Loucy (cell line): ENCODE measurements at regions not wholly inside any gene's neighbourhood (a gene's known extent, or its start where the extent isn't known, plus 50 kb on each side); places are given as distances from the start of the nearest gene placed in this dataset.

Source experiments
- H2AFZ ChIP-seq: fragments of 200-600 bp; sonication (generic); 2 replicates; pipeline ENCODE4 v1.6.0; 2016; ENCODE audit warnings: antibody characterized with exemption, mild to moderate bottlenecking, low read length, moderate library complexity
- H3F3A ChIP-seq: fragments of 200-600 bp; 2 replicates; pipeline ENCODE4 v1.6.0; 2016; ENCODE audit warnings: antibody characterized with exemption, low read depth, mild to moderate bottlenecking
- H3K27me3 ChIP-seq: fragments of 200-600 bp; sonication (generic); 2 replicates; pipeline ENCODE4 v1.6.1; 2014; ENCODE audit warnings: low read length, mild to moderate bottlenecking; ENCODE audit not compliant: insufficient read depth, poor library complexity, severe bottlenecking
- H3K36me3 ChIP-seq: fragments of 200-600 bp; sonication (generic); 2 replicates; pipeline ENCODE4 v1.6.1; 2016; ENCODE audit warnings: low read length; ENCODE audit not compliant: insufficient read depth
- H3K4me1 ChIP-seq: fragments of 200-600 bp; sonication (generic); 2 replicates; pipeline ENCODE4 v1.5.1; 2014; ENCODE audit warnings: low read length, mild to moderate bottlenecking; ENCODE audit not compliant: insufficient read depth, poor library complexity, severe bottlenecking
- H3K4me2 ChIP-seq: fragments of 200-600 bp; sonication (generic); 2 replicates; pipeline ENCODE4 v1.6.0; 2014; ENCODE audit warnings: antibody characterized with exemption, low read length, low read depth, mild to moderate bottlenecking; ENCODE audit not compliant: poor library complexity, severe bottlenecking
- H3K4me3 ChIP-seq: fragments of 200-600 bp; sonication (generic); 2 replicates; pipeline ENCODE4 v1.5.1; 2014; ENCODE audit warnings: low read length, mild to moderate bottlenecking, mixed read lengths; ENCODE audit not compliant: poor library complexity, severe bottlenecking
- H3K79me2 ChIP-seq: fragments of 200-600 bp; sonication (generic); 2 replicates; pipeline ENCODE4 v1.6.1; 2014; ENCODE audit warnings: low read length; ENCODE audit not compliant: insufficient read depth
- H3K9ac ChIP-seq: fragments of 200-600 bp; sonication (generic); 2 replicates; pipeline ENCODE4 v1.6.0; 2014; ENCODE audit warnings: mild to moderate bottlenecking, low read depth, low read length, moderate library complexity; ENCODE audit not compliant: poor library complexity, severe bottlenecking
- H3K9me2 ChIP-seq: fragments of 200-600 bp; sonication (generic); replicated peaks from 2 replicates; pipeline ENCODE4 v1.6.1; 2016; ENCODE audit warnings: low read depth, low read length, mixed read lengths
- H3K9me3 ChIP-seq: fragments of 200-600 bp; sonication (generic); 2 replicates; pipeline ENCODE4 v1.6.1; 2014; ENCODE audit warnings: mild to moderate bottlenecking, antibody characterized with exemption, low read length, low read depth; ENCODE audit not compliant: insufficient read depth
- H4K20me1 ChIP-seq: fragments of 200-600 bp; sonication (generic); 2 replicates; pipeline ENCODE4 v1.6.0; 2014; ENCODE audit warnings: antibody characterized with exemption, low read length, mild to moderate bottlenecking; ENCODE audit not compliant: insufficient read depth, poor library complexity, severe bottlenecking
- CTCF ChIP-seq: fragments of 200-600 bp; sonication (generic); conservative IDR thresholded peaks from 2 replicates; pipeline ENCODE4 v1.5.1; 2014; ENCODE audit warnings: mild to moderate bottlenecking, antibody characterized with exemption, low read length
- EZH2phosphoT487 ChIP-seq: fragments of 200-600 bp; IDR thresholded peaks from 2 replicates; pipeline ENCODE4 v1.6.1; 2018; ENCODE audit warnings: antibody characterized with exemption, mild to moderate bottlenecking, moderate library complexity, borderline replicate concordance

- TF ChIP-seq EZH2phosphoT487 = no peak
- no peak for TF ChIP-seq CTCF
- no peaks in the 10 kb centered on the region for H3K4me1 ChIP-seq
- H3K4me2 ChIP-seq = no peak overlapping the region
These were observed 337.2 kb downstream of the VGLL3 start for GRCh38 chr3:86653661-86654205.

GRCh38 chr3:86648087-86648486, 342.9 kb downstream of the VGLL3 start:
- no peaks in the 10 kb centered on the region for H3K4me1 ChIP-seq
- no peaks in the 10 kb centered on the region for H4K20me1 ChIP-seq
- no peaks in the 10 kb centered on the region for H3F3A ChIP-seq
- H3K9me3 ChIP-seq = peaks cover 3% of the 10 kb centered on the region; the same call in 1 of the 2 replicates
- no peaks in the 10 kb centered on the region for H3K9me2 ChIP-seq
- no peaks in the 10 kb centered on the region for H3K36me3 ChIP-seq
- H3K79me2 ChIP-seq = no peaks in the 10 kb centered on the region
- no peak overlapping the region for H2AFZ ChIP-seq
- no peaks in the 10 kb centered on the region for H3K27me3 ChIP-seq
- no peak overlapping the region for H3K4me2 ChIP-seq
- no peak overlapping the region for H3K4me3 ChIP-seq
- no peak overlapping the region for H3K9ac ChIP-seq
- no peak for TF ChIP-seq CTCF
- TF ChIP-seq EZH2phosphoT487 = no peak

More at GRCh38 chr3:86653661-86654205, 337.2 kb downstream of the VGLL3 start:
- no peaks in the 10 kb centered on the region for H4K20me1 ChIP-seq
- H3K27me3 ChIP-seq = no peaks in the 10 kb centered on the region
- no peak overlapping the region for H3K9ac ChIP-seq
- no peaks in the 10 kb centered on the region for H3K79me2 ChIP-seq
- H3K4me3 ChIP-seq = no peak overlapping the region
- no peaks in the 10 kb centered on the region for H3F3A ChIP-seq
- H2AFZ ChIP-seq = no peak overlapping the region
- H3K9me2 ChIP-seq = no peaks in the 10 kb centered on the region
- H3K36me3 ChIP-seq = no peaks in the 10 kb centered on the region
- no peaks in the 10 kb centered on the region for H3K9me3 ChIP-seq

DNA sequence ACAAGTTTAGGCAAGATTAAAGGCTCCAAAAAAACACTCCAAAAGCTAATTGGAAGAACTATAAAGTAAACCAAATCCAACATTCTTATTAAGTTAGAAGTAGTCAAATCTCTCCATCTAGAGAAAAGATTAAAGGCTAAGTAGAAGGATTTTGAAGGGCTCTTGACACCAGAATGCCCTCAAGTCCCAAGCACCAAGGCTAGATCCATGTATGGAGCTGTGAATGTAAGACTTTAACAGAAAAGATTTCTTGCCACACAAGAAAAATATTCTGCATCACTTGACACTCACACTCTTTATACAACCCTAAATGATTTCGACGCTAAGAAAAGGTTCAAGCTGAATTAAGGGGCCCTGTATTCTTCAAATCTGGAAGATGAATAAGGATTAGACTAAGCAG, 345.2 kb downstream of the VGLL3 start:
- TF ChIP-seq CTCF = no peak
- TF ChIP-seq EZH2phosphoT487 = no peak
- no peaks in the 10 kb centered on the region for H4K20me1 ChIP-seq
- H3K79me2 ChIP-seq = no peaks in the 10 kb centered on the region
- H3K9ac ChIP-seq = no peak overlapping the region
- no peaks in the 10 kb centered on the region for H3F3A ChIP-seq
- H3K4me1 ChIP-seq = no peaks in the 10 kb centered on the region
- peaks cover 3% of the 10 kb centered on the region; the same call in 1 of the 2 replicates for H3K9me3 ChIP-seq
- H2AFZ ChIP-seq = no peak overlapping the region
- H3K27me3 ChIP-seq = no peaks in the 10 kb centered on the region
- H3K36me3 ChIP-seq = no peaks in the 10 kb centered on the region
- no peak overlapping the region for H3K4me2 ChIP-seq
- no peak overlapping the region for H3K4me3 ChIP-seq
- H3K9me2 ChIP-seq = no peaks in the 10 kb centered on the region
